ENCODE measurements at regions not wholly inside any gene's neighbourhood (a gene's known extent, or its start where the extent isn't known, plus 50 kb on each side); places are given as distances from the start of the nearest gene placed in this dataset.

DNA sequence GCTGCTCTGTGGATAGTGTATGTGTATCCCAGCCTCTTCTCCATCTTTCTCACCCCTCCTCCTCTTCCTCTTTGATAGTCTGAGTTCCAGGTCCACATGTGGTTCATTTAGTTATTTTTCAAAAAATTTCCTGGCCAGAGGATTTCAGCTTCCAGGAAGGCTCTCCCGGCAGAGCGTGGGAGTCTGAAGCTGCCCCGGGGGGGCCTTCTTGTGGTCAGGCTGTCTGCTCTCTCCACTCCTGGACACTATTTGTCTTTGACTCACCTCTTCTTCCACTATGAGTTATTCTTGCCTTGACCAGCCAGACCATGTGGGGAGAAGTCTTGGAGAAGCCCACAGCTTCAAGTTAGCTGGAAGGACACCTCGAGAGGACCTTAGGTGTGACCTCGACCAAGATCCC, 258.8 kb downstream of the CDC5L start:
- H3K4me3 Mint-ChIP-seq (ENCODE audit: unreplicated experiment): no peak overlapping the region
- no TSS peak for BruUV-seq (replicated peaks)
- POLR2A ChIA-PET: no interaction called here
- CTCF ChIA-PET: no interaction called here
- peaks cover 7% of the 10 kb centered on the region for H3K4me1 Mint-ChIP-seq (ENCODE audit: low read depth, unreplicated experiment)
- no peaks in the 10 kb centered on the region for H3K27me3 ChIP-seq (replicated peaks; ENCODE audit: control insufficient read depth, insufficient read depth, low read length)
- H3K36me3 Mint-ChIP-seq (ENCODE audit: insufficient read depth, unreplicated experiment): no peaks in the 10 kb centered on the region
- H3K9me3 ChIP-seq: no peaks in the 10 kb centered on the region
- H3K9me3 Mint-ChIP-seq (ENCODE audit: unreplicated experiment): no peaks in the 10 kb centered on the region
- no peak overlapping the region for H3K27ac Mint-ChIP-seq (ENCODE audit: unreplicated experiment)
- intact Hi-C loops (cut with micrococcal nuclease; ENCODE audit: unreplicated experiment): no loop called here
- DNase-seq: no peak
- H3K4me3 ChIP-seq (ENCODE audit: low read depth, low read length): no peak overlapping the region
- H3K4me1 ChIP-seq: no peaks in the 10 kb centered on the region
- TF ChIP-seq, protein P1, sequence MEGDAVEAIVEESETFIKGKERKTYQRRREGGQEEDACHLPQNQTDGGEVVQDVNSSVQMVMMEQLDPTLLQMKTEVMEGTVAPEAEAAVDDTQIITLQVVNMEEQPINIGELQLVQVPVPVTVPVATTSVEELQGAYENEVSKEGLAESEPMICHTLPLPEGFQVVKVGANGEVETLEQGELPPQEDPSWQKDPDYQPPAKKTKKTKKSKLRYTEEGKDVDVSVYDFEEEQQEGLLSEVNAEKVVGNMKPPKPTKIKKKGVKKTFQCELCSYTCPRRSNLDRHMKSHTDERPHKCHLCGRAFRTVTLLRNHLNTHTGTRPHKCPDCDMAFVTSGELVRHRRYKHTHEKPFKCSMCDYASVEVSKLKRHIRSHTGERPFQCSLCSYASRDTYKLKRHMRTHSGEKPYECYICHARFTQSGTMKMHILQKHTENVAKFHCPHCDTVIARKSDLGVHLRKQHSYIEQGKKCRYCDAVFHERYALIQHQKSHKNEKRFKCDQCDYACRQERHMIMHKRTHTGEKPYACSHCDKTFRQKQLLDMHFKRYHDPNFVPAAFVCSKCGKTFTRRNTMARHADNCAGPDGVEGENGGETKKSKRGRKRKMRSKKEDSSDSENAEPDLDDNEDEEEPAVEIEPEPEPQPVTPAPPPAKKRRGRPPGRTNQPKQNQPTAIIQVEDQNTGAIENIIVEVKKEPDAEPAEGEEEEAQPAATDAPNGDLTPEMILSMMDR (IDR thresholded peaks at IDR 0.05; ENCODE audit: insufficient read depth in 1 of 2, low read depth in 1 of 2, low read length in 1 of 2, severe bottlenecking in 1 of 2, unreplicated experiment in 1 of 2): no peak
- H3K36me3 ChIP-seq (ENCODE audit: control insufficient read depth, insufficient read depth, low read length): no peaks in the 10 kb centered on the region
- H3K27me3 Mint-ChIP-seq (ENCODE audit: insufficient read depth, unreplicated experiment): peaks cover 11% of the 10 kb centered on the region

DNA sequence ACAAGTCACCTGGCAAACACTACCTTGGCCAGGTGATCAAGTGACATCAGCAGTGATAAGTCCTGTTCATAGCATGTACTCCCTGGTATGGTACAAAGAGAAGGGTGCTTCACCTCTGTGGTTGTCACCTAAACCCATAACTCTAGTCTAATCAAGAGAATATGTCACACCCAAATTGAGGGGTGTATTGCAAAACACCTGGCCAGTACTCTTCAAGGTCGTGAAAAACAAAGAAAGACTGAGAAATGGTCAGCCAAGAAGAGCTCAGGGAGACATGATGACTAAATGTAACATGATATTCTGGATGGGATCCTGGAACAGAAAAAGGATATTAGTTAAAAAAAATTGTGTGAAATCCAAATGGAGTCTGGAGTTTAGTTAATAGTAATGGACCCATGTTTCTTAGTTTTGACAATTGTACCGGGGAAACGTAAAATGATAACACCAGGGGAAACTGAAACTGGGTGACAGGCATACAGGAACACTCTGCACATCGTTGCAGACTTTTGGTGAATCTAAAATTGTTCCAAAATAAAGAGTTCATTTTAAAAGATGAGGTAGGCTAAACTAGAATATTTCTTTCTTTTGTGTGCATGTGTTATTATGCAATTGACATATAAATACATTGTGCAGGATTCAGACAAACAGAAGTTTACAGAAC, 262.0 kb downstream of the CDC5L start:
- no peaks in the 10 kb centered on the region for H3K36me3 ChIP-seq (ENCODE audit: control insufficient read depth, insufficient read depth, low read length)
- Mint-ChIP-seq H3K27ac (ENCODE audit: unreplicated experiment) (no peak overlapping the region), H3K9me3 (ENCODE audit: unreplicated experiment) (no peaks in the 10 kb centered on the region), H3K27me3 (ENCODE audit: insufficient read depth, unreplicated experiment) (peaks cover 8% of the 10 kb centered on the region), H3K4me1 (ENCODE audit: low read depth, unreplicated experiment) (peaks cover 8% of the 10 kb centered on the region), H3K4me3 (ENCODE audit: unreplicated experiment) (no peak overlapping the region), H3K36me3 (ENCODE audit: insufficient read depth, unreplicated experiment) (no peaks in the 10 kb centered on the region)
- TF ChIP-seq, protein P1 (IDR thresholded peaks at IDR 0.05; ENCODE audit: insufficient read depth in 1 of 2, low read depth in 1 of 2, low read length in 1 of 2, severe bottlenecking in 1 of 2, unreplicated experiment in 1 of 2): no peak
- CTCF ChIA-PET: interaction anchor here (1.0 kb wide), 1 partner anchor 19 kb away, joined by 3 read pairs; no protein-coding TSS in a partner anchor
- no peaks in the 10 kb centered on the region for H3K4me1 ChIP-seq
- no peaks in the 10 kb centered on the region for H3K27me3 ChIP-seq (replicated peaks; ENCODE audit: control insufficient read depth, insufficient read depth, low read length)
- intact Hi-C loops (cut with micrococcal nuclease; ENCODE audit: unreplicated experiment): no loop called here
- H3K9me3 ChIP-seq: no peaks in the 10 kb centered on the region
- no TSS peak for BruUV-seq (replicated peaks)
- POLR2A ChIA-PET: no interaction called here
- DNase-seq: no peak
- H3K4me3 ChIP-seq (ENCODE audit: low read depth, low read length): no peak overlapping the region

DNA sequence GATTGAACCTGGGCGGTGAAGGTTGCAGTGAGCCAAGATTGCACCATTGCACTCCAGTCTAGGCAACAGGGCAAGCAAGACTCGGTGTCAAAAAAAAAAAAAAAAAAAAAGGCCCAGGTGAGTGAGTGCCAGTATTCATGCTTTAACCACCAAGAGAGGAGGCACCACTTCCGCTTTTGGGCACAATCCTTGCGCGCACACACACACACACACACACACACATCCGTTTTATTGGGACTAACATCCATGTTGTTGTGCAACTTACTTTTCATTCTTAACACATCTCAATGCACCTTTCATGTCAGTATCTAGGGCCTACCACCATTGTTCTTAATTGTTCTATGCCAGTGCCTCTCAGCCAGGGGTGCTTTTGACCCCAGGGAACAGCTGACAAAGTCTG, 263.0 kb downstream of the CDC5L start:
- Histone ChIP-seq H3K9me3 (no peaks in the 10 kb centered on the region), H3K27me3 (replicated peaks; ENCODE audit: control insufficient read depth, insufficient read depth, low read length) (no peaks in the 10 kb centered on the region), H3K36me3 (ENCODE audit: control insufficient read depth, insufficient read depth, low read length) (no peaks in the 10 kb centered on the region), H3K4me3 (ENCODE audit: low read depth, low read length) (no peak overlapping the region), H3K4me1 (0 out of 2 replicates have a peak, but pooled peaks cover 3% of the 10 kb centered on the region)
- Mint-ChIP-seq H3K27me3 (ENCODE audit: insufficient read depth, unreplicated experiment) (peaks cover 8% of the 10 kb centered on the region), H3K4me3 (ENCODE audit: unreplicated experiment) (no peak overlapping the region), H3K9me3 (ENCODE audit: unreplicated experiment) (no peaks in the 10 kb centered on the region), H3K27ac (ENCODE audit: unreplicated experiment) (no peak overlapping the region), H3K4me1 (ENCODE audit: low read depth, unreplicated experiment) (peaks cover 14% of the 10 kb centered on the region), H3K36me3 (ENCODE audit: insufficient read depth, unreplicated experiment) (no peaks in the 10 kb centered on the region)
- no TSS peak for BruUV-seq (replicated peaks)
- CTCF ChIA-PET: no interaction called here
- intact Hi-C loops (cut with micrococcal nuclease; ENCODE audit: unreplicated experiment): no loop called here
- POLR2A ChIA-PET: no interaction called here
- DNase-seq: no peak
- TF ChIP-seq, protein P1 (IDR thresholded peaks at IDR 0.05; ENCODE audit: insufficient read depth in 1 of 2, low read depth in 1 of 2, low read length in 1 of 2, severe bottlenecking in 1 of 2, unreplicated experiment in 1 of 2): no peak
